A549 (cell line): ENCODE measurements at regions not wholly inside any gene's neighbourhood (a gene's known extent, or its start where the extent isn't known, plus 50 kb on each side); places are given as distances from the start of the nearest gene placed in this dataset.

ENCODE experiments used
- ATAC-seq, 2 experiments: fragments of 200-7000 bp in 1 of 2; fragments of >200 bp in 1 of 2; cut with Nextera tagmentation in 1 of 2; cut with Tn5 transposase in 1 of 2; 3 replicates each; pipeline versions ENCODE4 v1.8.0 to v1.9.1; 2018 to 2020; ENCODE audit warnings: mild to moderate bottlenecking in 1 of 2, moderate library complexity in 1 of 2
- CTCF ChIA-PET: fragments of 300-600 bp; sonication (Branson Sonifier 250); formaldehyde crosslinking; extraction: SDS; loops from one replicate; lab custom pipeline; 2021; ENCODE audit warnings: antibody characterized with exemption, inconsistent platforms; lab: Yijun Ruan, JAX
- POLR2A ChIA-PET: fragments of 350-600 bp; formaldehyde crosslinking; extraction: SDS; loops from one replicate; lab custom pipeline; 2021; ENCODE audit warnings: antibody characterized with exemption, inconsistent platforms; lab: Yijun Ruan, JAX
- DNase-seq, 2 experiments: peaks; one replicate each; pipeline versions ENCODE4 v3.0.0 to v3.0.0-alpha.2; 2011 to 2016; ENCODE audit warnings: low read depth in 1 of 2, low spot score in 1 of 2
- FAIRE-seq: peaks from 2 replicates; lab custom pipeline; 2011; peaks lifted over from hg19 to GRCh38; lab: Jason Lieb, UNC
- H3K27ac ChIP-seq, 2 experiments: fragments of >200 bp; sonication (Bioruptor Twin); formaldehyde crosslinking; 3 replicates each; pipeline ENCODE4 v1.5.1; 2016 to 2017
- H3K4me1 ChIP-seq: fragments of >200 bp; sonication (Bioruptor Twin); formaldehyde crosslinking; 3 replicates; pipeline ENCODE4 v1.6.1; 2016
- H3K4me2 ChIP-seq: fragments of >200 bp; sonication (Bioruptor Twin); formaldehyde crosslinking; 3 replicates; pipeline ENCODE4 v1.6.1; 2016
- H3K4me3 ChIP-seq: fragments of >200 bp; sonication (Bioruptor Twin); formaldehyde crosslinking; 3 replicates; pipeline ENCODE4 v1.5.1; 2016
- H3K9me3 ChIP-seq: fragments of >200 bp; sonication (Bioruptor Twin); formaldehyde crosslinking; 3 replicates; pipeline ENCODE4 v1.6.1; 2016
- CBX2 ChIP-seq: fragments of 200-600 bp; sonication (generic); IDR thresholded peaks from 2 replicates; pipeline ENCODE4 v1.6.1; 2016; ENCODE audit warnings: low read depth, mild to moderate bottlenecking, borderline replicate concordance
- CBX8 ChIP-seq: fragments of 200-600 bp; sonication (generic); IDR thresholded peaks from 2 replicates; pipeline ENCODE4 v1.6.1; 2016
- CEBPB ChIP-seq, 2 experiments: fragments of >200 bp in 1 of 2; sonication (Bioruptor Twin) in 1 of 2; formaldehyde crosslinking in 1 of 2; IDR thresholded peaks; 2 replicates each; pipeline ENCODE4 v1.6.1; 2012 to 2016
- CHD4 ChIP-seq: fragments of 200-600 bp; sonication (generic); IDR thresholded peaks from 2 replicates; pipeline ENCODE4 v1.6.1; 2016; ENCODE audit warnings: antibody characterized with exemption, mild to moderate bottlenecking, borderline replicate concordance
- HDAC2 ChIP-seq: fragments of 200-600 bp; sonication (generic); IDR thresholded peaks from 2 replicates; pipeline ENCODE4 v1.6.1; 2016
- HMGXB4 ChIP-seq: fragments of 250-450 bp; sonication (Bioruptor Pico); IDR thresholded peaks from 2 replicates; pipeline ENCODE4 v1.5.0; 2021; ENCODE audit warnings: mild to moderate bottlenecking, moderate library complexity, borderline replicate concordance
- HOXA7 ChIP-seq: fragments of 250-450 bp; sonication (Bioruptor Pico); IDR thresholded peaks from 2 replicates; pipeline ENCODE4 v1.5.0; 2020; ENCODE audit warnings: mild to moderate bottlenecking, moderate library complexity
- HOXB13 ChIP-seq: fragments of 250-450 bp; sonication (Bioruptor Pico); IDR thresholded peaks from 2 replicates; pipeline ENCODE4 v1.5.0; 2020; ENCODE audit warnings: low read depth, mild to moderate bottlenecking, moderate library complexity
- KDM1A ChIP-seq: fragments of 200-600 bp; sonication (generic); IDR thresholded peaks from 2 replicates; pipeline ENCODE4 v1.6.1; 2016; ENCODE audit warnings: low read depth, mild to moderate bottlenecking
- MAFK ChIP-seq: fragments of 450-650 bp; IDR thresholded peaks from 2 replicates; pipeline ENCODE4 v1.6.1; 2014; ENCODE audit not compliant: partially characterized antibody
- NPAS2 ChIP-seq: fragments of 250-450 bp; sonication (Bioruptor Pico); IDR thresholded peaks from 2 replicates; pipeline ENCODE4 v1.8.0; 2022; ENCODE audit warnings: mild to moderate bottlenecking, moderate library complexity, borderline replicate concordance
- NR3C1 ChIP-seq: fragments of >200 bp; sonication (Bioruptor Twin); formaldehyde crosslinking; IDR thresholded peaks from 3 replicates; pipeline ENCODE4 v1.6.1; 2017
- POLR2A ChIP-seq: IDR thresholded peaks from 2 replicates; pipeline ENCODE4 v1.6.1; 2012; ENCODE audit warnings: mild to moderate bottlenecking, low read length
- RAD21 ChIP-seq, 2 experiments: fragments of >200 bp in 1 of 2; sonication (Bioruptor Twin) in 1 of 2; formaldehyde crosslinking in 1 of 2; IDR thresholded peaks in 1 of 2; conservative IDR thresholded peaks in 1 of 2; 2 replicates in 1 of 2; 3 replicates in 1 of 2; pipeline ENCODE4 v1.6.1; 2012 to 2018; ENCODE audit warnings: inconsistent platforms in 1 of 2
- RCOR1 ChIP-seq: fragments of 150-350 bp; IDR thresholded peaks from 2 replicates; pipeline ENCODE4 v1.6.1; 2014; ENCODE audit warnings: antibody characterized with exemption, low read length, low read depth
- REST ChIP-seq: fragments of 200-600 bp; sonication (generic); IDR thresholded peaks from 2 replicates; pipeline ENCODE4 v1.6.1; 2016; ENCODE audit warnings: antibody characterized with exemption, mild to moderate bottlenecking, moderate library complexity
- RFX5 ChIP-seq: fragments of 450-650 bp; IDR thresholded peaks from 2 replicates; pipeline ENCODE4 v1.7.1; 2014; ENCODE audit warnings: antibody characterized with exemption, mild to moderate bottlenecking, moderate library complexity
- RNF2 ChIP-seq: fragments of 200-600 bp; sonication (generic); IDR thresholded peaks from 2 replicates; pipeline ENCODE4 v1.6.1; 2016; ENCODE audit warnings: low read depth, mild to moderate bottlenecking, antibody characterized with exemption, moderate library complexity, borderline replicate concordance
- SMC3 ChIP-seq: fragments of >200 bp; sonication (Bioruptor Twin); formaldehyde crosslinking; IDR thresholded peaks from 3 replicates; pipeline ENCODE4 v1.6.1; 2018; ENCODE audit warnings: inconsistent platforms
- SREBF2 ChIP-seq: fragments of 450-650 bp; IDR thresholded peaks from 2 replicates; pipeline ENCODE4 v1.6.1; 2014; ENCODE audit warnings: mild to moderate bottlenecking, moderate library complexity
- TP53 ChIP-seq: fragments of 250-450 bp; sonication (Bioruptor Pico); IDR thresholded peaks from 2 replicates; pipeline ENCODE4 v1.5.0; 2021; ENCODE audit warnings: mild to moderate bottlenecking, moderate library complexity
- WGBS: methylation state at CpG from one replicate; pipeline ENCODE4 v1.1.6; 2017; ENCODE audit errors: missing lambda C conversion rate; 5-methylcytosine and 5-hydroxymethylcytosine counted together

- Histone ChIP-seq H3K4me1 (peaks cover 48% of the 10 kb centered on the region), H3K4me2 (no peak overlapping the region), H3K4me3 (no peak overlapping the region), H3K9me3 (0 out of 3 replicates have a peak, but pooled peaks cover 3% of the 10 kb centered on the region), H3K27ac (peak overlapping the region in 1 of 2 experiments; percentile 88; a peak in 3 of 6 replicates)
- ChIA-PET CTCF (no interaction called here), POLR2A (no interaction called here)
- DNase-seq (no peak), ATAC-seq (no peak), FAIRE-seq (no peak)
- 95% methylated on average over 1 of the region's 1 CpG for WGBS
- TF ChIP-seq MAFK (no peak), NR3C1 (no peak), CBX2 (no peak), HMGXB4 (CRISPR knock-in tag) (no peak), CEBPB (IDR thresholded peaks at IDR 0.05) (no peak), CHD4 (no peak), POLR2A (no peak), RCOR1 (no peak), REST (no peak)
These were observed 123.8 kb upstream of the ADGRF1 start for GRCh38 chr6:47165918-47166317.

- ChIA-PET CTCF (interaction anchor here (1.4 kb wide), 1 partner anchor 67 kb away, joined by 4 read pairs; no protein-coding TSS in a partner anchor), POLR2A (no interaction called here)
- peaks cover 43% of the 10 kb centered on the region for H3K4me1 ChIP-seq
- H3K9me3 ChIP-seq: 0 out of 3 replicates have a peak, but pooled peaks cover 3% of the 10 kb centered on the region
- ATAC-seq (no peak), FAIRE-seq (no peak), DNase-seq (no peak)
- H3K4me2 ChIP-seq: no peak overlapping the region
- H3K27ac ChIP-seq: no peak overlapping the region
- no peak overlapping the region for H3K4me3 ChIP-seq
- no peak for TF ChIP-seq CEBPB (IDR thresholded peaks at IDR 0.05)
- no peak for TF ChIP-seq SREBF2
- TF ChIP-seq RAD21 (conservative IDR thresholded peaks at IDR 0.05 in 1 of 2, IDR thresholded peaks at IDR 0.05 in 1 of 2): no peak
- TF ChIP-seq KDM1A: no peak
- TF ChIP-seq REST: no peak
- TF ChIP-seq, all 56 proteins: peak for 0
These were observed 122.7 kb upstream of the ADGRF1 start for GRCh38 chr6:47164877-47165276.

DNA sequence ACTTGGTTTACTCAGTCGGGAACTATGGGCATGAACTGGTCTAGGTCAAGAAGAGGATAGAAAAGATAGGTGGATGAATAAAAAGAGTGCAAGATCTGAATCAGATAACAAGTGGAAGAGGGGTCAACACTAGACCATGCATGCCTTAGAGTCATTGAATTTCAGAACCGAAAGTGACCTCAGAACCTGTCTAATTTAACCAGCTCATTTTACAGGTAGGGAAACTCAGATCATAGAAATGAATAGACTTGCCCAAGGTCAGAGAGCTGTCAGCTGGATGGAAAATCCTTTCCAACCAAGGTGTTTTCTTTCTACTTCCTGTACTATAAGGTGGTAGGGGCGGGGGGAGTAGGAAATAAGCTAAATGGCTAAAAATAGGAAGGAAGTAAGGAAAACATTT lies 121.4 kb upstream of the ADGRF1 start:
- ATAC-seq (no peak), DNase-seq (no peak), FAIRE-seq (no peak)
- ChIA-PET CTCF (interaction anchor here (1.2 to 1.4 kb wide), 2 partner anchors 8 to 66 kb away, joined by 3 to 4 read pairs; no protein-coding TSS in a partner anchor), POLR2A (no interaction called here)
- TF ChIP-seq NPAS2 (no peak), CBX8 (no peak), RNF2 (no peak), SMC3 (no peak), TP53 (no peak), HOXB13 (no peak), HOXA7 (no peak), RFX5 (no peak), HMGXB4 (CRISPR knock-in tag) (no peak), HDAC2 (no peak), NR3C1 (no peak)
- H3K4me1 ChIP-seq: peaks cover 29% of the 10 kb centered on the region
- WGBS: 79% methylated on average over 3 of the region's 3 CpGs
- H3K4me3 ChIP-seq: no peak overlapping the region
- no peaks in the 10 kb centered on the region for H3K9me3 ChIP-seq
- no peak overlapping the region for H3K4me2 ChIP-seq
- H3K27ac ChIP-seq: peak overlapping the region in 1 of 2 experiments; percentile 30; a peak in 2 of 6 replicates
